Memory B cell (primary cell): ENCODE measurements at regions not wholly inside any gene's neighbourhood (a gene's known extent, or its start where the extent isn't known, plus 50 kb on each side); places are given as distances from the start of the nearest gene placed in this dataset.

Experiments
- ATAC-seq: fragments of 150-1000 bp; cut with Tn5 transposase; 2 replicates; pipeline ENCODE4 v1.10.0; 2021; ENCODE audit warnings: low read depth, mild to moderate bottlenecking, moderate library complexity
- DNase-seq, 2 donors: peaks; one replicate each; pipeline ENCODE4 v3.0.0; 2022; ENCODE audit warnings: low spot score in 2 of 2
- H3K27ac Mint-ChIP-seq: one replicate; pipeline ENCODE4 v1.8.0; 2022; ENCODE audit warnings: mild to moderate bottlenecking, moderate library complexity, mixed read lengths
- H3K27me3 Mint-ChIP-seq: one replicate; pipeline ENCODE4 v1.8.0; 2022; ENCODE audit warnings: mixed read lengths
- H3K36me3 Mint-ChIP-seq: one replicate; pipeline ENCODE4 v1.8.0; 2022; ENCODE audit warnings: mild to moderate bottlenecking, mixed read lengths
- H3K4me1 Mint-ChIP-seq: one replicate; pipeline ENCODE4 v1.8.0; 2022; ENCODE audit warnings: mixed read lengths
- H3K4me3 Mint-ChIP-seq: one replicate; pipeline ENCODE4 v1.8.0; 2022; ENCODE audit warnings: mild to moderate bottlenecking, moderate library complexity, mixed read lengths
- H3K9me3 Mint-ChIP-seq: one replicate; pipeline ENCODE4 v1.8.0; 2022; ENCODE audit warnings: mixed read lengths

GRCh38 chr22:44615146-44615545 is 86.9 kb upstream of the PRR5 start:
- H3K4me1 Mint-ChIP-seq, result no peaks in the 10 kb centered on the region
- H3K27me3 Mint-ChIP-seq, result no peaks in the 10 kb centered on the region
- ATAC-seq (no peak), DNase-seq (no peak)
- H3K36me3 Mint-ChIP-seq, result no peaks in the 10 kb centered on the region
- no peak overlapping the region for H3K27ac Mint-ChIP-seq
- H3K9me3 Mint-ChIP-seq, result no peaks in the 10 kb centered on the region
- H3K4me3 Mint-ChIP-seq, result no peak overlapping the region

- Mint-ChIP-seq H3K27me3 (no peaks in the 10 kb centered on the region), H3K4me3 (no peak overlapping the region), H3K4me1 (no peaks in the 10 kb centered on the region), H3K9me3 (no peaks in the 10 kb centered on the region), H3K27ac (no peak overlapping the region), H3K36me3 (no peaks in the 10 kb centered on the region)
- no peak for DNase-seq
- ATAC-seq, result no peak
Measured at GRCh38 chr22:44613196-44613595, 88.8 kb upstream of the PRR5 start.

- Mint-ChIP-seq H3K27me3 (peaks cover 4% of the 10 kb centered on the region), H3K27ac (no peak overlapping the region), H3K4me1 (no peaks in the 10 kb centered on the region), H3K4me3 (no peak overlapping the region), H3K9me3 (no peaks in the 10 kb centered on the region), H3K36me3 (no peaks in the 10 kb centered on the region)
- no peak for ATAC-seq
- no peak for DNase-seq
Measured at GRCh38 chr22:44611880-44612496, 90.0 kb upstream of the PRR5 start.

- Mint-ChIP-seq H3K9me3 (no peaks in the 10 kb centered on the region), H3K27me3 (peaks cover 9% of the 10 kb centered on the region), H3K4me3 (no peak overlapping the region), H3K36me3 (no peaks in the 10 kb centered on the region), H3K27ac (no peak overlapping the region), H3K4me1 (no peaks in the 10 kb centered on the region)
- DNase-seq (no peak), ATAC-seq (no peak)
Measured at GRCh38 chr22:44610071-44610470, 91.9 kb upstream of the PRR5 start.

GRCh38 chr22:44609400-44609988 is 92.5 kb upstream of the PRR5 start:
- Mint-ChIP-seq H3K27ac (no peak overlapping the region), H3K9me3 (no peaks in the 10 kb centered on the region), H3K36me3 (peaks cover 1% of the 10 kb centered on the region), H3K4me1 (peaks cover 2% of the 10 kb centered on the region), H3K4me3 (no peak overlapping the region), H3K27me3 (peaks cover 14% of the 10 kb centered on the region)
- ATAC-seq (no peak), DNase-seq (no peak)

- ATAC-seq (no peak), DNase-seq (no peak)
- peaks cover 2% of the 10 kb centered on the region for H3K36me3 Mint-ChIP-seq
- peaks cover 4% of the 10 kb centered on the region for H3K4me1 Mint-ChIP-seq
- peaks cover 16% of the 10 kb centered on the region for H3K27me3 Mint-ChIP-seq
- H3K9me3 Mint-ChIP-seq, result no peaks in the 10 kb centered on the region
- H3K27ac Mint-ChIP-seq, result no peak overlapping the region
- H3K4me3 Mint-ChIP-seq, result no peak overlapping the region
Measured at GRCh38 chr22:44608597-44609399, 93.2 kb upstream of the PRR5 start.

GRCh38 chr22:44606126-44606525 is 95.9 kb upstream of the PRR5 start:
- no peak overlapping the region for H3K4me3 Mint-ChIP-seq
- DNase-seq, result no peak
- no peak overlapping the region for H3K27ac Mint-ChIP-seq
- H3K4me1 Mint-ChIP-seq, result peaks cover 4% of the 10 kb centered on the region
- no peaks in the 10 kb centered on the region for H3K9me3 Mint-ChIP-seq
- H3K27me3 Mint-ChIP-seq, result peaks cover 21% of the 10 kb centered on the region
- no peak for ATAC-seq
- peaks cover 2% of the 10 kb centered on the region for H3K36me3 Mint-ChIP-seq

GRCh38 chr22:44605486-44605885 is 96.5 kb upstream of the PRR5 start:
- DNase-seq (no peak), ATAC-seq (no peak)
- no peak overlapping the region for H3K27ac Mint-ChIP-seq
- no peaks in the 10 kb centered on the region for H3K9me3 Mint-ChIP-seq
- H3K36me3 Mint-ChIP-seq, result peaks cover 2% of the 10 kb centered on the region
- no peak overlapping the region for H3K4me3 Mint-ChIP-seq
- peaks cover 4% of the 10 kb centered on the region for H3K4me1 Mint-ChIP-seq
- H3K27me3 Mint-ChIP-seq, result peaks cover 21% of the 10 kb centered on the region

GRCh38 chr22:44604991-44605390 is 97.0 kb upstream of the PRR5 start:
- no peaks in the 10 kb centered on the region for H3K9me3 Mint-ChIP-seq

GRCh38 chr22:44604455-44604854 is 97.5 kb upstream of the PRR5 start:
- ATAC-seq, result no peak
- H3K4me1 Mint-ChIP-seq, result peaks cover 4% of the 10 kb centered on the region
- DNase-seq, result no peak
- H3K36me3 Mint-ChIP-seq, result peaks cover 2% of the 10 kb centered on the region
- no peak overlapping the region for H3K4me3 Mint-ChIP-seq
- H3K27me3 Mint-ChIP-seq, result peaks cover 21% of the 10 kb centered on the region
- H3K9me3 Mint-ChIP-seq, result no peaks in the 10 kb centered on the region
- H3K27ac Mint-ChIP-seq, result no peak overlapping the region

More at GRCh38 chr22:44604991-44605390, 97.0 kb upstream of the PRR5 start:
- peaks cover 4% of the 10 kb centered on the region for H3K4me1 Mint-ChIP-seq
- no peak overlapping the region for H3K4me3 Mint-ChIP-seq
- DNase-seq, result no peak
- no peak overlapping the region for H3K27ac Mint-ChIP-seq
- peaks cover 2% of the 10 kb centered on the region for H3K36me3 Mint-ChIP-seq
- H3K27me3 Mint-ChIP-seq, result peaks cover 21% of the 10 kb centered on the region
- ATAC-seq, result no peak

GRCh38 chr22:44603767-44604166 is 98.2 kb upstream of the PRR5 start:
- H3K27ac Mint-ChIP-seq, result no peak overlapping the region
- ATAC-seq (no peak), DNase-seq (no peak)
- H3K27me3 Mint-ChIP-seq, result peaks cover 21% of the 10 kb centered on the region
- H3K4me3 Mint-ChIP-seq, result no peak overlapping the region
- peaks cover 2% of the 10 kb centered on the region for H3K36me3 Mint-ChIP-seq
- peaks cover 4% of the 10 kb centered on the region for H3K4me1 Mint-ChIP-seq
- H3K9me3 Mint-ChIP-seq, result no peaks in the 10 kb centered on the region

GRCh38 chr22:44601725-44602124 is 100.3 kb upstream of the PRR5 start:
- ATAC-seq (no peak), DNase-seq (no peak)
- Mint-ChIP-seq H3K9me3 (no peaks in the 10 kb centered on the region), H3K4me1 (peaks cover 4% of the 10 kb centered on the region), H3K36me3 (peaks cover 2% of the 10 kb centered on the region), H3K27me3 (peaks cover 16% of the 10 kb centered on the region), H3K4me3 (no peak overlapping the region), H3K27ac (no peak overlapping the region)

GRCh38 chr22:44601189-44601588 is 100.8 kb upstream of the PRR5 start:
- Mint-ChIP-seq H3K4me3 (no peak overlapping the region), H3K9me3 (no peaks in the 10 kb centered on the region), H3K4me1 (peaks cover 4% of the 10 kb centered on the region), H3K36me3 (peaks cover 2% of the 10 kb centered on the region), H3K27me3 (peaks cover 16% of the 10 kb centered on the region), H3K27ac (no peak overlapping the region)
- no peak for DNase-seq
- ATAC-seq, result no peak

- DNase-seq, result no peak
- Mint-ChIP-seq H3K4me1 (peaks cover 4% of the 10 kb centered on the region), H3K27me3 (peaks cover 14% of the 10 kb centered on the region), H3K4me3 (no peak overlapping the region), H3K9me3 (no peaks in the 10 kb centered on the region), H3K36me3 (peaks cover 2% of the 10 kb centered on the region), H3K27ac (no peak overlapping the region)
- no peak for ATAC-seq
Measured at GRCh38 chr22:44600207-44600785, 101.7 kb upstream of the PRR5 start.
